ENCODE measurements at regions not wholly inside any gene's neighbourhood (a gene's known extent, or its start where the extent isn't known, plus 50 kb on each side); places are given as distances from the start of the nearest gene placed in this dataset.
"Not testable (repeated sequence)": the region's sequence is repeated elsewhere in the genome, so short reads cannot be mapped to it uniquely, and the experiment has no call there.

- no peak for TF ChIP-seq CTCF (IDR thresholded peaks at IDR 0.05)
- intact Hi-C loops (cut with DNase I) = no loop called here
- no peak overlapping the region for H3K27ac ChIP-seq
Measured at GRCh38 chr22:26942637-26942957, 285.2 kb downstream of the MIAT start.

GRCh38 chr22:26945565-26945964 lies 288.2 kb downstream of the MIAT start:
- intact Hi-C loops (cut with DNase I) = no loop called here
- no peak for DNase-seq
- Histone ChIP-seq H3K27me3 (peaks cover 2% of the 10 kb centered on the region), H3K4me3 (no peak overlapping the region), H3K4me1 (no peaks in the 10 kb centered on the region), H3K9me3 (no peaks in the 10 kb centered on the region), H3K27ac (no peak overlapping the region), H3K36me3 (no peaks in the 10 kb centered on the region)
- no peak for TF ChIP-seq CTCF (IDR thresholded peaks at IDR 0.05)
- ATAC-seq = no peak

More at GRCh38 chr22:26942637-26942957, 285.2 kb downstream of the MIAT start:
- no peak overlapping the region for H3K4me3 ChIP-seq
- no peaks in the 10 kb centered on the region for H3K36me3 ChIP-seq
- H3K4me1 ChIP-seq = no peaks in the 10 kb centered on the region
- no peak for ATAC-seq
- DNase-seq = no peak
- H3K9me3 ChIP-seq = no peaks in the 10 kb centered on the region
- H3K27me3 ChIP-seq = no peaks in the 10 kb centered on the region

- ATAC-seq = peak; percentile 23
- no peak for DNase-seq
- TF ChIP-seq CTCF (IDR thresholded peaks at IDR 0.05) = no peak
- intact Hi-C loops (cut with DNase I) = no loop called here
- Histone ChIP-seq H3K4me1 (no peaks in the 10 kb centered on the region), H3K27me3 (peaks cover 31% of the 10 kb centered on the region), H3K36me3 (no peaks in the 10 kb centered on the region), H3K9me3 (no peaks in the 10 kb centered on the region), H3K27ac (no peak overlapping the region), H3K4me3 (no peak overlapping the region)
Measured at GRCh38 chr22:26949193-26949592, 291.8 kb downstream of the MIAT start.

GRCh38 chr22:26951139-26951538 lies 293.8 kb downstream of the MIAT start:
- intact Hi-C loops (cut with DNase I); H3K9me3 ChIP-seq; H3K4me1 ChIP-seq; H3K4me3 ChIP-seq; H3K27ac ChIP-seq; DNase-seq; H3K36me3 ChIP-seq; ATAC-seq: not testable (repeated sequence)
- peaks cover 44% of the 10 kb centered on the region for H3K27me3 ChIP-seq

GRCh38 chr22:26952004-26952403 lies 294.6 kb downstream of the MIAT start:
- H3K27ac ChIP-seq = no peak overlapping the region
- ATAC-seq (no peak), DNase-seq (no peak)
- H3K27me3 ChIP-seq = peaks cover 44% of the 10 kb centered on the region
- no peak for TF ChIP-seq CTCF (IDR thresholded peaks at IDR 0.05)
- no peaks in the 10 kb centered on the region for H3K4me1 ChIP-seq
- H3K36me3 ChIP-seq = no peaks in the 10 kb centered on the region
- intact Hi-C loops (cut with DNase I) = no loop called here
- no peaks in the 10 kb centered on the region for H3K9me3 ChIP-seq
- H3K4me3 ChIP-seq = no peak overlapping the region

- no peak for TF ChIP-seq CTCF (IDR thresholded peaks at IDR 0.05)
- intact Hi-C loops (cut with DNase I) = no loop called here
- Histone ChIP-seq H3K9me3 (no peaks in the 10 kb centered on the region), H3K36me3 (no peaks in the 10 kb centered on the region), H3K4me3 (no peak overlapping the region), H3K27me3 (peaks cover 44% of the 10 kb centered on the region), H3K4me1 (no peaks in the 10 kb centered on the region), H3K27ac (no peak overlapping the region)
- no peak for DNase-seq
- ATAC-seq = no peak
Measured at GRCh38 chr22:26952451-26953011, 295.1 kb downstream of the MIAT start.
